HG02852 (cell line): ENCODE measurements at regions not wholly inside any gene's neighbourhood (a gene's known extent, or its start where the extent isn't known, plus 50 kb on each side); places are given as distances from the start of the nearest gene placed in this dataset.
"Not testable (repeated sequence)": the region's sequence is repeated elsewhere in the genome, so short reads cannot be mapped to it uniquely, and the experiment has no call there.

Source experiments
- ATAC-seq: cut with Tn5 transposase; IDR thresholded peaks from one replicate; pipeline ENCODE4 v1.9.1; 2021; ENCODE audit warnings: mild to moderate bottlenecking, moderate library complexity; ENCODE audit not compliant: unreplicated experiment

- ATAC-seq, result not testable (repeated sequence)
Measured at GRCh38 chr1:147348592-147348991, 106.1 kb downstream of the CHD1L start.

GRCh38 chr1:147349533-147349932 lies 107.0 kb downstream of the CHD1L start:
- ATAC-seq, result no peak

GRCh38 chr1:147351140-147351835 lies 108.8 kb downstream of the CHD1L start:
- no peak for ATAC-seq

- ATAC-seq, result no peak
Measured at GRCh38 chr1:147377263-147378246, 135.1 kb downstream of the CHD1L start.

GRCh38 chr1:147379889-147380288 lies 137.4 kb downstream of the CHD1L start:
- no peak for ATAC-seq

- no peak for ATAC-seq
Measured at GRCh38 chr1:147384804-147385203, 142.3 kb downstream of the CHD1L start.

- no peak for ATAC-seq
Measured at GRCh38 chr1:147388969-147389368, 146.5 kb downstream of the CHD1L start.

GRCh38 chr1:147389532-147390184 lies 147.2 kb downstream of the CHD1L start:
- ATAC-seq, result peak; percentile 51

GRCh38 chr1:147390185-147390542 lies 147.7 kb downstream of the CHD1L start:
- ATAC-seq, result no peak

GRCh38 chr1:147391114-147391513 lies 148.6 kb downstream of the CHD1L start:
- ATAC-seq, result no peak

- not testable (repeated sequence) for ATAC-seq
Measured at GRCh38 chr1:147402326-147403045, 138.8 kb upstream of the BCL9 start.

GRCh38 chr1:147404344-147404743 lies 137.0 kb upstream of the BCL9 start:
- not testable (repeated sequence) for ATAC-seq

GRCh38 chr1:147409886-147410285 lies 131.4 kb upstream of the BCL9 start:
- no peak for ATAC-seq

GRCh38 chr1:147413110-147413605 lies 128.1 kb upstream of the BCL9 start:
- no peak for ATAC-seq

GRCh38 chr1:147414505-147415163 lies 126.7 kb upstream of the BCL9 start:
- no peak for ATAC-seq

- no peak for ATAC-seq
Measured at GRCh38 chr1:147417024-147417423, 124.3 kb upstream of the BCL9 start.

- ATAC-seq, result not testable (repeated sequence)
Measured at GRCh38 chr1:147423100-147423827, 118.0 kb upstream of the BCL9 start.

- no peak for ATAC-seq
Measured at GRCh38 chr1:147434921-147435320, 106.4 kb upstream of the BCL9 start.

- no peak for ATAC-seq
Measured at GRCh38 chr1:147444381-147444780, 96.9 kb upstream of the BCL9 start.
